HEK293 (cell line): ENCODE measurements at regions not wholly inside any gene's neighbourhood (a gene's known extent, or its start where the extent isn't known, plus 50 kb on each side); places are given as distances from the start of the nearest gene placed in this dataset.

Experiments
- CTCF ChIA-PET: fragments of 350-600 bp; formaldehyde crosslinking; extraction: SDS; loops from one replicate; lab custom pipeline; 2021; ENCODE audit warnings: antibody characterized with exemption; lab: Yijun Ruan, JAX
- POLR2A ChIA-PET: fragments of 300-600 bp; formaldehyde crosslinking; extraction: SDS; loops from one replicate; lab custom pipeline; 2020; ENCODE audit warnings: antibody characterized with exemption, inconsistent platforms; lab: Yijun Ruan, JAX
- H3K27ac ChIP-seq: fragments of 200-500 bp; sonication (Bioruptor generic); 2 replicates; pipeline ENCODE4 v1.5.1; 2014; ENCODE audit warnings: low read depth, low read length, control low read depth, inconsistent platforms; ENCODE audit errors: extremely low read depth
- H3K36me3 ChIP-seq, 2 experiments: fragments of 200-500 bp in 1 of 2; sonication (Bioruptor generic) in 1 of 2; 1 replicate in 1 of 2; 2 replicates in 1 of 2; pipeline ENCODE4 v1.5.1; 2014 to 2017; ENCODE audit warnings: inconsistent platforms in 2 of 2, low read length in 2 of 2; ENCODE audit not compliant: control insufficient read depth in 2 of 2, insufficient read depth in 1 of 2
- H3K4me1 ChIP-seq: fragments of 200-500 bp; sonication (Bioruptor generic); 2 replicates; pipeline ENCODE4 v1.5.1; 2014; ENCODE audit warnings: mild to moderate bottlenecking, low read length, inconsistent platforms; ENCODE audit not compliant: control insufficient read depth, insufficient read depth
- H3K4me3 ChIP-seq: 2 replicates; pipeline ENCODE4 v1.5.1; 2011; ENCODE audit warnings: low read depth, mild to moderate bottlenecking, control low read depth, low read length, moderate library complexity
- H3K9me3 ChIP-seq: fragments of 200-500 bp; sonication (Bioruptor generic); 2 replicates; pipeline ENCODE4 v1.5.1; 2014; ENCODE audit warnings: low read depth, low read length, inconsistent platforms; ENCODE audit not compliant: control insufficient read depth, insufficient read depth
- HOXA7 ChIP-seq: sonication (generic); formaldehyde crosslinking; IDR thresholded peaks from 2 replicates; pipeline ENCODE4 v1.8.1; 2022; ENCODE audit warnings: missing genetic modification reagents, borderline replicate concordance
- HOXD13 ChIP-seq: sonication (generic); formaldehyde crosslinking; IDR thresholded peaks from 2 replicates; pipeline ENCODE4 v1.8.0; 2022; ENCODE audit warnings: missing genetic modification reagents, borderline replicate concordance
- MZF1 ChIP-seq: fragments of 450-650 bp; formaldehyde crosslinking; IDR thresholded peaks from 2 replicates; pipeline ENCODE4 v1.5.1; 2017; ENCODE audit warnings: missing biosample characterization, missing genetic modification characterization, borderline replicate concordance
- PRDM2 ChIP-seq: fragments of 450-650 bp; formaldehyde crosslinking; IDR thresholded peaks from 2 replicates; pipeline ENCODE4 v1.5.1; 2016; ENCODE audit warnings: missing biosample characterization, missing genetic modification characterization, borderline replicate concordance
- RBAK ChIP-seq: fragments of 450-650 bp; formaldehyde crosslinking; IDR thresholded peaks from 2 replicates; pipeline ENCODE4 v1.5.1; 2016; ENCODE audit warnings: missing biosample characterization, missing genetic modification characterization
- SP2 ChIP-seq: fragments of 450-650 bp; formaldehyde crosslinking; IDR thresholded peaks from 2 replicates; pipeline ENCODE4 v1.5.1; 2016; ENCODE audit warnings: missing biosample characterization, missing genetic modification characterization
- TRIM28 ChIP-seq: IDR thresholded peaks from 2 replicates; pipeline ENCODE4 v1.6.1; 2011; ENCODE audit warnings: low read length, control low read depth, borderline replicate concordance
- YY2 ChIP-seq: fragments of 450-650 bp; formaldehyde crosslinking; IDR thresholded peaks from 2 replicates; pipeline ENCODE4 v1.5.1; 2016; ENCODE audit warnings: missing biosample characterization, missing genetic modification characterization
- ZBTB1 ChIP-seq: fragments of 450-650 bp; formaldehyde crosslinking; IDR thresholded peaks from 2 replicates; pipeline ENCODE4 v1.5.1; 2016; ENCODE audit warnings: missing biosample characterization, missing genetic modification characterization
- ZBTB20 ChIP-seq: fragments of 450-650 bp; formaldehyde crosslinking; IDR thresholded peaks from 2 replicates; pipeline ENCODE4 v1.5.1; 2016; ENCODE audit warnings: missing biosample characterization, missing genetic modification characterization
- ZNF2 ChIP-seq: fragments of 450-650 bp; formaldehyde crosslinking; IDR thresholded peaks from 2 replicates; pipeline ENCODE4 v1.5.1; 2016; ENCODE audit warnings: missing biosample characterization, missing genetic modification characterization
- ZNF211 ChIP-seq: fragments of 450-650 bp; formaldehyde crosslinking; IDR thresholded peaks from 2 replicates; pipeline ENCODE4 v1.5.1; 2016; ENCODE audit warnings: low read depth, missing biosample characterization, missing genetic modification characterization
- ZNF214 ChIP-seq: fragments of 450-650 bp; formaldehyde crosslinking; IDR thresholded peaks from 2 replicates; pipeline ENCODE4 v1.5.1; 2017; ENCODE audit warnings: missing biosample characterization, mild to moderate bottlenecking, missing genetic modification characterization, borderline replicate concordance
- ZNF302 ChIP-seq: fragments of 450-650 bp; formaldehyde crosslinking; IDR thresholded peaks from 2 replicates; pipeline ENCODE4 v1.5.1; 2016; ENCODE audit warnings: missing biosample characterization, missing genetic modification characterization, low read depth
- ZNF362 ChIP-seq: fragments of 450-650 bp; formaldehyde crosslinking; IDR thresholded peaks from 2 replicates; pipeline ENCODE4 v1.5.1; 2016; ENCODE audit warnings: missing biosample characterization, missing genetic modification characterization
- ZNF530 ChIP-seq: fragments of 450-650 bp; formaldehyde crosslinking; IDR thresholded peaks from 2 replicates; pipeline ENCODE4 v1.5.1; 2016; ENCODE audit warnings: low read depth, missing biosample characterization, missing genetic modification characterization
- ZNF580 ChIP-seq: fragments of 450-650 bp; formaldehyde crosslinking; IDR thresholded peaks from 2 replicates; pipeline ENCODE4 v1.5.1; 2016; ENCODE audit warnings: missing biosample characterization, missing genetic modification characterization
- ZNF639 ChIP-seq: fragments of 450-650 bp; formaldehyde crosslinking; IDR thresholded peaks from 2 replicates; pipeline ENCODE4 v1.5.1; 2016; ENCODE audit warnings: missing biosample characterization, missing genetic modification characterization
- ZNF664 ChIP-seq: fragments of 450-650 bp; formaldehyde crosslinking; IDR thresholded peaks from 2 replicates; pipeline ENCODE4 v1.5.1; 2016; ENCODE audit warnings: missing biosample characterization, missing genetic modification characterization
- ZNF677 ChIP-seq: fragments of 450-650 bp; IDR thresholded peaks from 2 replicates; pipeline ENCODE4 v1.5.0; 2018; ENCODE audit warnings: missing biosample characterization, mild to moderate bottlenecking, missing genetic modification characterization, moderate library complexity
- ZNF747 ChIP-seq: fragments of 450-650 bp; formaldehyde crosslinking; IDR thresholded peaks from 2 replicates; pipeline ENCODE4 v1.5.1; 2016; ENCODE audit warnings: missing biosample characterization, missing genetic modification characterization
- ZSCAN30 ChIP-seq: fragments of 450-650 bp; IDR thresholded peaks from 2 replicates; pipeline ENCODE4 v1.5.1; 2018; ENCODE audit warnings: missing biosample characterization, mild to moderate bottlenecking, missing genetic modification characterization, moderate library complexity
- ZXDB ChIP-seq: fragments of 450-650 bp; formaldehyde crosslinking; IDR thresholded peaks from 2 replicates; pipeline ENCODE4 v1.5.1; 2016; ENCODE audit warnings: missing biosample characterization, missing genetic modification characterization
- TF ChIP-seq, protein P1 (sequence below): fragments of 450-650 bp; formaldehyde crosslinking; IDR thresholded peaks from 2 replicates; pipeline ENCODE4 v1.5.1; 2016; ENCODE audit warnings: missing biosample characterization, missing genetic modification characterization, borderline replicate concordance

DNA sequence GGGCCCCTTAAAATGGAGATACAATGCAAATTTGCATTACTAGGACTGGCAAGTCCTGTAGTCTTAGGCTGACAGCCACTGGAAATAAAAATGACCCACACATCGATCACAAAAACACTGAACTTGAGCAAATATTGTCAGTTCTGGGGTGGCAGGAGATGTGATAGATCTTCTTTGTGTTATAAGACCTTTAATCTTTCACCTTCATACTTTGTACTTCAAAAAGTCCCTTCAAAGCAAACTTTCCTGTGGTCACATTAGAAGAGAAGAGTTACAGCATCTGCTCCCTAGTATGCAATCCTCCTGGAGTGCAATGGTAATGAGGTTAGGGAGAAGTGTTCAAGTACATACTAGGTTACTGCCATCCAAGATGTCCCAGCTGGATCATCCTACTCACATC is 149.4 kb upstream of the KCNMB2 start:
- no peak for TF ChIP-seq HOXA7
- no peak for TF ChIP-seq ZNF747 (tag by site-specific recombination)
- TF ChIP-seq ZBTB20 (tag by site-specific recombination) = no peak
- no peak for TF ChIP-seq ZNF302 (tag by site-specific recombination)
- no peak for TF ChIP-seq PRDM2 (tag by site-specific recombination)
- TF ChIP-seq ZNF2 = no peak
- TF ChIP-seq YY2 (tag by site-specific recombination) = no peak
- TF ChIP-seq ZNF211 (tag by site-specific recombination) = no peak
- no peak for TF ChIP-seq ZNF214 (tag by site-specific recombination)
- no peak for TF ChIP-seq HOXD13
- TF ChIP-seq MZF1 (tag by site-specific recombination) = no peak
- TF ChIP-seq SP2 (tag by site-specific recombination) = no peak
- TF ChIP-seq ZNF362 (tag by site-specific recombination) = no peak
- TF ChIP-seq, all 188 proteins: peak for 0
- no peaks in the 10 kb centered on the region for H3K9me3 ChIP-seq
- H3K4me3 ChIP-seq = no peak overlapping the region
- no peak overlapping the region for H3K27ac ChIP-seq
- POLR2A ChIA-PET = no interaction called here
- CTCF ChIA-PET = interaction anchor here (0.6 kb wide), 1 partner anchor 1202 kb away, joined by 3 read pairs; no protein-coding TSS in a partner anchor
- no peaks in the 10 kb centered on the region for H3K36me3 ChIP-seq
- no peaks in the 10 kb centered on the region for H3K4me1 ChIP-seq

GRCh38 chr3:178388473-178388872 is 147.8 kb upstream of the KCNMB2 start:
- no peaks in the 10 kb centered on the region for H3K36me3 ChIP-seq
- no peaks in the 10 kb centered on the region for H3K9me3 ChIP-seq
- H3K4me1 ChIP-seq = no peaks in the 10 kb centered on the region
- TF ChIP-seq ZSCAN30 (tag by site-specific recombination) (no peak), TRIM28 (no peak), ZNF530 (tag by site-specific recombination) (no peak), HOXD13 (no peak), ZXDB (tag by site-specific recombination) (no peak), ZBTB1 (no peak), ZNF639 (tag by site-specific recombination) (no peak), ZNF580 (tag by site-specific recombination) (no peak), ZNF677 (tag by site-specific recombination) (no peak), RBAK (tag by site-specific recombination) (no peak), ZNF664 (tag by site-specific recombination) (no peak)
- TF ChIP-seq, protein P1, sequence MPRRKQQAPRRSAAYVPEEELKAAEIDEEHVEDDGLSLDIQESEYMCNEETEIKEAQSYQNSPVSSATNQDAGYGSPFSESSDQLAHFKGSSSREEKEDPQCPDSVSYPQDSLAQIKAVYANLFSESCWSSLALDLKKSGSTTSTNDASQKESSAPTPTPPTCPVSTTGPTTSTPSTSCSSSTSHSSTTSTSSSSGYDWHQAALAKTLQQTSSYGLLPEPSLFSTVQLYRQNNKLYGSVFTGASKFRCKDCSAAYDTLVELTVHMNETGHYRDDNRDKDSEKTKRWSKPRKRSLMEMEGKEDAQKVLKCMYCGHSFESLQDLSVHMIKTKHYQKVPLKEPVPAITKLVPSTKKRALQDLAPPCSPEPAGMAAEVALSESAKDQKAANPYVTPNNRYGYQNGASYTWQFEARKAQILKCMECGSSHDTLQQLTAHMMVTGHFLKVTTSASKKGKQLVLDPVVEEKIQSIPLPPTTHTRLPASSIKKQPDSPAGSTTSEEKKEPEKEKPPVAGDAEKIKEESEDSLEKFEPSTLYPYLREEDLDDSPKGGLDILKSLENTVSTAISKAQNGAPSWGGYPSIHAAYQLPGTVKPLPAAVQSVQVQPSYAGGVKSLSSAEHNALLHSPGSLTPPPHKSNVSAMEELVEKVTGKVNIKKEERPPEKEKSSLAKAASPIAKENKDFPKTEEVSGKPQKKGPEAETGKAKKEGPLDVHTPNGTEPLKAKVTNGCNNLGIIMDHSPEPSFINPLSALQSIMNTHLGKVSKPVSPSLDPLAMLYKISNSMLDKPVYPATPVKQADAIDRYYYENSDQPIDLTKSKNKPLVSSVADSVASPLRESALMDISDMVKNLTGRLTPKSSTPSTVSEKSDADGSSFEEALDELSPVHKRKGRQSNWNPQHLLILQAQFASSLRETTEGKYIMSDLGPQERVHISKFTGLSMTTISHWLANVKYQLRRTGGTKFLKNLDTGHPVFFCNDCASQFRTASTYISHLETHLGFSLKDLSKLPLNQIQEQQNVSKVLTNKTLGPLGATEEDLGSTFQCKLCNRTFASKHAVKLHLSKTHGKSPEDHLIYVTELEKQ (tag by site-specific recombination) = no peak
- ChIA-PET POLR2A (no interaction called here), CTCF (interaction anchor here (0.5 kb wide), 1 partner anchor 928 kb away, joined by 3 read pairs; no protein-coding TSS in a partner anchor)
- no peak overlapping the region for H3K4me3 ChIP-seq
- H3K27ac ChIP-seq = no peak overlapping the region
